ENCODE measurements at regions not wholly inside any gene's neighbourhood (a gene's known extent, or its start where the extent isn't known, plus 50 kb on each side); places are given as distances from the start of the nearest gene placed in this dataset.

DNA sequence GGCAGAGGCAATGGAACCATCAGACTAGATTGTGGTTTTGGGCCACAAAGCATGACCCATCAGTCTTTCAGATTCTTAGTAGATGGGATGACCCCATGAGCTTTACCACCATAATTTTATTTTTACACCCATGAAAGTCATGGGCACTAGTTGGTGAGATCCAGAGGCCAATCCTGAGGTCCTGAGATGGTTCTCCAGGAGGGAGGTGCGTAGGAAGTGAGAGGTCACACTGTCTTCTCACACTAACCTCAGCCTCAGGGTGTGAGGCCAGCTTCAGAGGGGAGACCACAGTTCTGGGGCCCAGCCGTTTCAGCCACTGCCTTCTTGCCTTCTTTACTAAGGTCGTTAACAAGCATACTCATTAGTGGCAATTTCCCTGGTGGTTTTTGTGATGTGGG is 106.4 kb downstream of the AKAP11 start:
- no peak for TF ChIP-seq CTCF (IDR thresholded peaks at IDR 0.05; ENCODE audit: low read depth, low read length)
- TF ChIP-seq EZH2phosphoT487 (IDR thresholded peaks at IDR 0.05; ENCODE audit: low read depth): no peak

All from OCI-LY3 (cell line).